WTC11 (cell line): ENCODE measurements at regions not wholly inside any gene's neighbourhood (a gene's known extent, or its start where the extent isn't known, plus 50 kb on each side); places are given as distances from the start of the nearest gene placed in this dataset.

Source experiments
- ATAC-seq: fragments of 200-7000 bp; cut with Tn5 transposase; 2 replicates; pipeline ENCODE4 v1.10.0; 2021; ENCODE audit warnings: mild to moderate bottlenecking, moderate library complexity
- CTCF ChIA-PET: fragments of 300-600 bp; sonication (Branson Sonifier 250); formaldehyde crosslinking; loops from one replicate; lab custom pipeline; 2021; ENCODE audit warnings: antibody characterized with exemption; lab: Charles Lee
- POLR2A ChIA-PET: fragments of 350-600 bp; sonication (Branson Sonifier 250); formaldehyde crosslinking; loops from one replicate; lab custom pipeline; 2021; ENCODE audit warnings: antibody characterized with exemption; lab: Charles Lee
- DNase-seq: peaks from one replicate; pipeline ENCODE4 v3.0.0; 2021; ENCODE audit warnings: low spot score
- H3K27ac Mint-ChIP-seq: 2 replicates; pipeline ENCODE4 v1.8.0; 2021; ENCODE audit warnings: mixed read lengths
- H3K27me3 Mint-ChIP-seq: 2 replicates; pipeline ENCODE4 v1.8.0; 2021; ENCODE audit warnings: low read depth, mild to moderate bottlenecking, moderate library complexity, mixed read lengths
- H3K36me3 Mint-ChIP-seq: 2 replicates; pipeline ENCODE4 v1.8.0; 2021; ENCODE audit warnings: mixed read lengths
- H3K4me1 Mint-ChIP-seq: 2 replicates; pipeline ENCODE4 v1.8.0; 2022; ENCODE audit warnings: mixed read lengths
- H3K4me3 Mint-ChIP-seq: 2 replicates; pipeline ENCODE4 v1.8.0; 2021; ENCODE audit warnings: mild to moderate bottlenecking, moderate library complexity, mixed read lengths
- H3K9me3 Mint-ChIP-seq: 2 replicates; pipeline ENCODE4 v1.8.0; 2021; ENCODE audit warnings: mixed read lengths
- CREM ChIP-seq: sonication (generic); formaldehyde crosslinking; IDR thresholded peaks from 2 replicates; pipeline ENCODE4 v1.8.1; 2022; ENCODE audit warnings: mild to moderate bottlenecking, missing genetic modification reagents, moderate library complexity
- E2F1 ChIP-seq: sonication (generic); formaldehyde crosslinking; IDR thresholded peaks from 2 replicates; pipeline ENCODE4 v1.8.0; 2022; ENCODE audit warnings: mild to moderate bottlenecking, missing genetic modification reagents
- EMX1 ChIP-seq: fragments of 250-450 bp; sonication (Bioruptor Pico); IDR thresholded peaks from 2 replicates; pipeline ENCODE4 v1.8.0; 2021; ENCODE audit warnings: mild to moderate bottlenecking
- ETV6 ChIP-seq: sonication (generic); formaldehyde crosslinking; IDR thresholded peaks from 2 replicates; pipeline ENCODE4 v1.8.1; 2022; ENCODE audit warnings: mild to moderate bottlenecking, missing genetic modification reagents
- FOXP4 ChIP-seq: sonication (generic); formaldehyde crosslinking; IDR thresholded peaks from 2 replicates; pipeline ENCODE4 v1.8.0; 2022; ENCODE audit warnings: mild to moderate bottlenecking, missing genetic modification reagents
- GRHL2 ChIP-seq: fragments of 250-450 bp; sonication (Bioruptor Pico); IDR thresholded peaks from 2 replicates; pipeline ENCODE4 v1.8.0; 2022; ENCODE audit warnings: mild to moderate bottlenecking, moderate library complexity; ENCODE audit not compliant: insufficient replicate concordance, severe bottlenecking
- JAZF1 ChIP-seq: fragments of 250-450 bp; sonication (Bioruptor Pico); IDR thresholded peaks from 2 replicates; pipeline ENCODE4 v1.9.0; 2021; ENCODE audit warnings: moderate library complexity, mild to moderate bottlenecking, inconsistent platforms
- NFYB ChIP-seq: sonication (generic); formaldehyde crosslinking; conservative IDR thresholded peaks from 2 replicates; pipeline ENCODE4 v1.8.0; 2022; ENCODE audit warnings: low read depth, missing genetic modification reagents
- PRRX2 ChIP-seq: fragments of 250-450 bp; sonication (Bioruptor Pico); IDR thresholded peaks from 2 replicates; pipeline ENCODE4 v1.8.0; 2021; ENCODE audit warnings: mild to moderate bottlenecking
- SMAD3 ChIP-seq: sonication (generic); formaldehyde crosslinking; IDR thresholded peaks from 2 replicates; pipeline ENCODE4 v1.8.0; 2022; ENCODE audit warnings: missing genetic modification reagents, mild to moderate bottlenecking, borderline replicate concordance
- SMAD4 ChIP-seq: sonication (generic); formaldehyde crosslinking; IDR thresholded peaks from 2 replicates; pipeline ENCODE4 v1.8.0; 2022; ENCODE audit warnings: mild to moderate bottlenecking, missing genetic modification reagents
- TCF7 ChIP-seq: sonication (generic); formaldehyde crosslinking; IDR thresholded peaks from 2 replicates; pipeline ENCODE4 v1.8.0; 2022; ENCODE audit warnings: mild to moderate bottlenecking, low read depth, missing genetic modification reagents, moderate library complexity
- TEAD1 ChIP-seq: sonication (generic); formaldehyde crosslinking; IDR thresholded peaks from 2 replicates; pipeline ENCODE4 v1.8.0; 2022; ENCODE audit warnings: mild to moderate bottlenecking, missing genetic modification reagents
- TP53 ChIP-seq: sonication (generic); formaldehyde crosslinking; IDR thresholded peaks from 2 replicates; pipeline ENCODE4 v1.8.1; 2023; ENCODE audit warnings: mild to moderate bottlenecking, missing genetic modification reagents
- ZNF263 ChIP-seq: sonication (generic); formaldehyde crosslinking; IDR thresholded peaks from 2 replicates; pipeline ENCODE4 v1.8.1; 2022; ENCODE audit warnings: low read depth, mild to moderate bottlenecking, moderate library complexity, missing genetic modification reagents
- ZNF396 ChIP-seq: fragments of 250-450 bp; sonication (Bioruptor Pico); IDR thresholded peaks from 2 replicates; pipeline ENCODE4 v1.8.0; 2021; ENCODE audit warnings: mild to moderate bottlenecking, moderate library complexity, borderline replicate concordance
- ZNF423 ChIP-seq: fragments of 250-450 bp; sonication (Bioruptor Pico); IDR thresholded peaks from 2 replicates; pipeline ENCODE4 v2.1.2; 2022; ENCODE audit warnings: mild to moderate bottlenecking, moderate library complexity
- ZNF532 ChIP-seq: fragments of 250-450 bp; sonication (Bioruptor Pico); IDR thresholded peaks from 2 replicates; pipeline ENCODE4 v1.9.0; 2021; ENCODE audit warnings: mild to moderate bottlenecking, borderline replicate concordance
- TF ChIP-seq, protein P1 (sequence below): fragments of 250-450 bp; sonication (Bioruptor Pico); IDR thresholded peaks from 2 replicates; pipeline ENCODE4 v1.8.0; 2021; ENCODE audit warnings: mild to moderate bottlenecking
- TF ChIP-seq, protein P2 (sequence below): fragments of 250-450 bp; sonication (Bioruptor Pico); IDR thresholded peaks from 2 replicates; pipeline ENCODE4 v1.9.0; 2021; ENCODE audit warnings: moderate library complexity, mild to moderate bottlenecking, inconsistent platforms, borderline replicate concordance
- TF ChIP-seq, protein P3 (sequence below): sonication (generic); formaldehyde crosslinking; IDR thresholded peaks from 2 replicates; pipeline ENCODE4 v1.8.1; 2022; ENCODE audit warnings: low read depth, missing genetic modification reagents, borderline replicate concordance

DNA sequence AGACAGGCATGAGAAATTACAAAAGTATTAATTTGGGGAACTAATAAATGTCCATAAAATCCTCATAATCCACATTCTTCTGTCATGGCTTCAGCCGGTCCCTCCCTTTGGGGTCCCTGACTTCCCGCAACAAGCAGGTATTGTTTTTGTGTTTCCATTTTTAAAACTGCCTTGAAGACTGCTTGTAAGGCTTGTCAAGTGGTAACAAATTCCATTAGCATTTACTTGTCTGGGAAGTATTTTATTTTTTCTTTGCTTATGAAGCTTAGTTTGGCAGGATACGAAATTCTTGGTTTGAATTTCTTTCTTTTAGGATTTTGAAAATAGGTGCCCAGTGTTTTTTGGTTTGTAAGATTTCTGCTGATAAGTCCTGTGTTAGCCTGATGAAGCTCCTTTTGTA, 65.3 kb upstream of the LRFN5 start:
- POLR2A ChIA-PET = no interaction called here
- H3K27me3 Mint-ChIP-seq = no peaks in the 10 kb centered on the region
- H3K4me1 Mint-ChIP-seq = peaks cover 16% of the 10 kb centered on the region
- H3K9me3 Mint-ChIP-seq = peaks cover 27% of the 10 kb centered on the region
- TF ChIP-seq E2F1 (CRISPR knock-in tag) (no peak), TCF7 (CRISPR knock-in tag) (no peak), ZNF532 (no peak), ZNF263 (no peak), JAZF1 (CRISPR knock-in tag) (no peak), PRRX2 (no peak), CREM (CRISPR knock-in tag) (no peak), SMAD3 (no peak), ZNF423 (no peak), ZNF396 (CRISPR knock-in tag) (no peak)
- TF ChIP-seq, protein P1, sequence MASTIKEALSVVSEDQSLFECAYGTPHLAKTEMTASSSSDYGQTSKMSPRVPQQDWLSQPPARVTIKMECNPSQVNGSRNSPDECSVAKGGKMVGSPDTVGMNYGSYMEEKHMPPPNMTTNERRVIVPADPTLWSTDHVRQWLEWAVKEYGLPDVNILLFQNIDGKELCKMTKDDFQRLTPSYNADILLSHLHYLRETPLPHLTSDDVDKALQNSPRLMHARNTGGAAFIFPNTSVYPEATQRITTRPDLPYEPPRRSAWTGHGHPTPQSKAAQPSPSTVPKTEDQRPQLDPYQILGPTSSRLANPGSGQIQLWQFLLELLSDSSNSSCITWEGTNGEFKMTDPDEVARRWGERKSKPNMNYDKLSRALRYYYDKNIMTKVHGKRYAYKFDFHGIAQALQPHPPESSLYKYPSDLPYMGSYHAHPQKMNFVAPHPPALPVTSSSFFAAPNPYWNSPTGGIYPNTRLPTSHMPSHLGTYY (CRISPR knock-in tag) = no peak
- TF ChIP-seq, protein P2, sequence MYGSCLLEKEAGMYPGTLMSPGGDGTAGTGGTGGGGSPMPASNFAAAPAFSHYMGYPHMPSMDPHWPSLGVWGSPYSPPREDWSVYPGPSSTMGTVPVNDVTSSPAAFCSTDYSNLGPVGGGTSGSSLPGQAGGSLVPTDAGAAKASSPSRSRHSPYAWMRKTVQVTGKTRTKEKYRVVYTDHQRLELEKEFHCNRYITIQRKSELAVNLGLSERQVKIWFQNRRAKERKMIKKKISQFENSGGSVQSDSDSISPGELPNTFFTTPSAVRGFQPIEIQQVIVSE (CRISPR knock-in tag) = no peak
- CTCF ChIA-PET = no interaction called here
- ATAC-seq (no peak), DNase-seq (no peak)
- H3K36me3 Mint-ChIP-seq = peaks cover 16% of the 10 kb centered on the region
- H3K27ac Mint-ChIP-seq = no peak overlapping the region
- no peak overlapping the region for H3K4me3 Mint-ChIP-seq

- ATAC-seq = no peak
- DNase-seq = no peak
- CTCF ChIA-PET = no interaction called here
- no peak overlapping the region for H3K27ac Mint-ChIP-seq
- no peaks in the 10 kb centered on the region for H3K4me1 Mint-ChIP-seq
- no peaks in the 10 kb centered on the region for H3K27me3 Mint-ChIP-seq
- no peaks in the 10 kb centered on the region for H3K9me3 Mint-ChIP-seq
- POLR2A ChIA-PET = no interaction called here
- H3K4me3 Mint-ChIP-seq = no peak overlapping the region
- H3K36me3 Mint-ChIP-seq = no peaks in the 10 kb centered on the region
- TF ChIP-seq TP53 (CRISPR knock-in tag) (no peak), EMX1 (CRISPR knock-in tag) (no peak), ETV6 (no peak), FOXP4 (CRISPR knock-in tag) (no peak), E2F1 (CRISPR knock-in tag) (no peak), ZNF396 (CRISPR knock-in tag) (no peak), GRHL2 (CRISPR knock-in tag) (no peak), SMAD4 (CRISPR knock-in tag) (no peak), NFYB (CRISPR knock-in tag) (no peak), TEAD1 (CRISPR knock-in tag) (no peak)
- TF ChIP-seq, protein P1 (CRISPR knock-in tag) = no peak
- TF ChIP-seq, protein P3, sequence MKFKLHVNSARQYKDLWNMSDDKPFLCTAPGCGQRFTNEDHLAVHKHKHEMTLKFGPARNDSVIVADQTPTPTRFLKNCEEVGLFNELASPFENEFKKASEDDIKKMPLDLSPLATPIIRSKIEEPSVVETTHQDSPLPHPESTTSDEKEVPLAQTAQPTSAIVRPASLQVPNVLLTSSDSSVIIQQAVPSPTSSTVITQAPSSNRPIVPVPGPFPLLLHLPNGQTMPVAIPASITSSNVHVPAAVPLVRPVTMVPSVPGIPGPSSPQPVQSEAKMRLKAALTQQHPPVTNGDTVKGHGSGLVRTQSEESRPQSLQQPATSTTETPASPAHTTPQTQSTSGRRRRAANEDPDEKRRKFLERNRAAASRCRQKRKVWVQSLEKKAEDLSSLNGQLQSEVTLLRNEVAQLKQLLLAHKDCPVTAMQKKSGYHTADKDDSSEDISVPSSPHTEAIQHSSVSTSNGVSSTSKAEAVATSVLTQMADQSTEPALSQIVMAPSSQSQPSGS = no peak
Measured at GRCh38 chr14:41532255-41532654, 74.4 kb upstream of the LRFN5 start.
